Spleen (tissue), 11 donors: ENCODE measurements at regions not wholly inside any gene's neighbourhood (a gene's known extent, or its start where the extent isn't known, plus 50 kb on each side); places are given as distances from the start of the nearest gene placed in this dataset.

ENCODE experiments used
- DNase-seq: peaks from one replicate; pipeline ENCODE4 v3.0.0-alpha.2; 2020
- H3K27ac ChIP-seq, 8 donors: fragments of 200-600 bp; sonication (generic) in 7 of 8; 1 replicate in 4 of 8; 2 replicates in 4 of 8; pipeline versions ENCODE4 v1.5.0 to v1.8.0; 2016 to 2021; ENCODE audit warnings: inconsistent platforms in 4 of 8, mild to moderate bottlenecking in 4 of 8, moderate library complexity in 1 of 8
- H3K27me3 ChIP-seq, 7 donors: fragments of 200-600 bp; sonication (generic) in 6 of 7; replicated peaks in 1 of 7; 1 replicate in 4 of 7; 2 replicates in 3 of 7; pipeline versions ENCODE4 v1.5.0 to v1.8.0; 2016 to 2021; ENCODE audit warnings: inconsistent platforms in 3 of 7, mild to moderate bottlenecking in 1 of 7
- H3K36me3 ChIP-seq, 6 donors: fragments of 200-600 bp; sonication (generic) in 5 of 6; 1 replicate in 4 of 6; 2 replicates in 2 of 6; pipeline versions ENCODE4 v1.5.0 to v1.8.0; 2016 to 2021; ENCODE audit warnings: inconsistent platforms in 2 of 6
- H3K4me1 ChIP-seq, 6 donors: fragments of 200-600 bp; sonication (generic) in 5 of 6; 1 replicate in 3 of 6; 2 replicates in 3 of 6; pipeline versions ENCODE4 v1.5.0 to v1.8.0; 2016 to 2021; ENCODE audit warnings: inconsistent platforms in 3 of 6
- H3K4me3 ChIP-seq, 8 donors: fragments of 200-600 bp; sonication (generic) in 7 of 8; 1 replicate in 4 of 8; 2 replicates in 4 of 8; pipeline versions ENCODE4 v1.5.0 to v1.8.0; 2016 to 2021; ENCODE audit warnings: inconsistent platforms in 4 of 8, mild to moderate bottlenecking in 4 of 8, moderate library complexity in 2 of 8
- H3K9me3 ChIP-seq, 8 donors: fragments of 200-600 bp; sonication (generic) in 7 of 8; 1 replicate in 4 of 8; 2 replicates in 4 of 8; pipeline versions ENCODE4 v1.5.0 to v1.8.0; 2016 to 2021; ENCODE audit warnings: inconsistent platforms in 4 of 8
- POLR2A ChIP-seq, 3 donors: fragments of 450-650 bp; IDR thresholded peaks; one replicate each; pipeline ENCODE4 v1.5.1; 2017; ENCODE audit warnings: antibody characterized with exemption in 3 of 3, mild to moderate bottlenecking in 1 of 3
- POLR2AphosphoS5 ChIP-seq, 3 donors: sonication (generic); formaldehyde crosslinking; IDR thresholded peaks; one replicate each; pipeline ENCODE4 v1.5.1; 2017; ENCODE audit warnings: antibody characterized with exemption in 3 of 3
- WGBS, 5 donors: extraction: QIAGEN DNeasy Blood & Tissue Kit in 3 of 5; methylation state at CpG; one replicate each; pipeline versions ENCODE4 v1.1.5 to v1.1.7; 2013 to 2018; 5-methylcytosine and 5-hydroxymethylcytosine counted together
- intact Hi-C: fragments of 100-400 bp; cut with DNase I; formaldehyde crosslinking; loops from one replicate; pipeline ENCODE4 v1.15.0; 2023; ENCODE audit warnings: low total_unique reads
- TF ChIP-seq, protein P1 (sequence below), 11 experiments: fragments of 200-600 bp in 7 of 11; fragments of 450-650 bp in 4 of 11; sonication (generic) in 4 of 11; IDR thresholded peaks in 8 of 11; conservative IDR thresholded peaks in 3 of 11; 1 replicate in 7 of 11; 2 replicates in 4 of 11; pipeline versions ENCODE4 v1.4.0 to v1.8.0; 2016 to 2021; ENCODE audit warnings: antibody characterized with exemption in 11 of 11, inconsistent platforms in 4 of 11, mild to moderate bottlenecking in 1 of 11
- donor health status: healthy with polysubstance abuse.
- donor health status: DM: no; HTN: no; CAD: no; lungs with moderate emphysema.
- donor health status: DM: no; HTN: no; CAD: no.
- donor health status: Bipolar disorder and iron deficiency.
- donor health status: healthy.
- donor health status: DM: no; HTN: no; CAD: no.
- donor health status: DM: yes; HTN: yes; CAD: no.

DNA sequence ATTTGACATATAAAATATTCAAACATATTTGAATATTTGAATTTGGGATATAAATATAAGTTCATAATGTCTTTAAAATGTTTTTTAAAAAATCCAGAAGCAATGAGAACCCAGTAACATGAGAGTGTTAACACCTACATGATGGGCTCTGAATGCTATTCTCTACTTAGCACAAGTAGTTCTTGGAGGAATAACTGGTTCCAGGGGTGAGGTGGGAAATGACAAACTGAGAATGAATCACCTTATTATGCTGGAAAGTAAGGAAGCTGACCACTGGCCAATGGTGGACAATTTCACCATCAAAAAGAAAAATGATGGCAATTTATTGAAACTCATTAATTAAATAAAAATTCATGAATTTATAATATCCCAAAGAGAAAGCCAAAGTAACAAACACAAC is 79.6 kb upstream of the NABP1 start:
- H3K4me1 ChIP-seq: no peaks in the 10 kb centered on the region
- TF ChIP-seq, protein P1, sequence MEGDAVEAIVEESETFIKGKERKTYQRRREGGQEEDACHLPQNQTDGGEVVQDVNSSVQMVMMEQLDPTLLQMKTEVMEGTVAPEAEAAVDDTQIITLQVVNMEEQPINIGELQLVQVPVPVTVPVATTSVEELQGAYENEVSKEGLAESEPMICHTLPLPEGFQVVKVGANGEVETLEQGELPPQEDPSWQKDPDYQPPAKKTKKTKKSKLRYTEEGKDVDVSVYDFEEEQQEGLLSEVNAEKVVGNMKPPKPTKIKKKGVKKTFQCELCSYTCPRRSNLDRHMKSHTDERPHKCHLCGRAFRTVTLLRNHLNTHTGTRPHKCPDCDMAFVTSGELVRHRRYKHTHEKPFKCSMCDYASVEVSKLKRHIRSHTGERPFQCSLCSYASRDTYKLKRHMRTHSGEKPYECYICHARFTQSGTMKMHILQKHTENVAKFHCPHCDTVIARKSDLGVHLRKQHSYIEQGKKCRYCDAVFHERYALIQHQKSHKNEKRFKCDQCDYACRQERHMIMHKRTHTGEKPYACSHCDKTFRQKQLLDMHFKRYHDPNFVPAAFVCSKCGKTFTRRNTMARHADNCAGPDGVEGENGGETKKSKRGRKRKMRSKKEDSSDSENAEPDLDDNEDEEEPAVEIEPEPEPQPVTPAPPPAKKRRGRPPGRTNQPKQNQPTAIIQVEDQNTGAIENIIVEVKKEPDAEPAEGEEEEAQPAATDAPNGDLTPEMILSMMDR (IDR thresholded peaks at IDR 0.05 in 8 of 11, conservative IDR thresholded peaks at IDR 0.05 in 3 of 11): no peak
- TF ChIP-seq POLR2AphosphoS5 (IDR thresholded peaks at IDR 0.05): no peak
- no peak overlapping the region for H3K27ac ChIP-seq
- H3K36me3 ChIP-seq: no peaks in the 10 kb centered on the region
- no peaks in the 10 kb centered on the region for H3K27me3 ChIP-seq
- no peak overlapping the region for H3K4me3 ChIP-seq
- no peaks in the 10 kb centered on the region for H3K9me3 ChIP-seq
- intact Hi-C loops: no loop called here
- no peak for DNase-seq

DNA sequence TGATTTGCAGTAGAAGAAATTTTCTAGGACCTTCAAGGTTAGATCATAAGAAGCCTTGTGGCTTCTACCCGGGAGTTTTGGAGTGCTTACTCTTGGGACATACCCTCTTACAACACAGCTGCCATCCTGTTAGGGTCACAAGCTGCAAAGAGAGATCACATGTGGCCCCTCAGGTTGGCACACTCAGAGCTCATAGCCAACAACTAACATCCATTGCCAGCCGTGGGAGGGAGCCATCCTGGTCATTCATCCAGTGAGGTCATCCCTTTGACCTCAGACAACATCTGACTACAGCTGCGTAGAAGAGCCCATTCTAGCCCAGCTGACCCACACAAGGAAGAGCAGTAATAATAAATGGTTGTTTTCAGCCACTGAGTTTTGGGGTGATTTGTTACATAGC is 76.9 kb upstream of the NABP1 start:
- no peak for DNase-seq
- Histone ChIP-seq H3K36me3 (no peaks in the 10 kb centered on the region), H3K27me3 (no peaks in the 10 kb centered on the region), H3K4me3 (no peak overlapping the region), H3K9me3 (no peaks in the 10 kb centered on the region), H3K27ac (no peak overlapping the region), H3K4me1 (no peaks in the 10 kb centered on the region)
- TF ChIP-seq, protein P1 (IDR thresholded peaks at IDR 0.05 in 8 of 11, conservative IDR thresholded peaks at IDR 0.05 in 3 of 11): no peak
- TF ChIP-seq POLR2AphosphoS5 (IDR thresholded peaks at IDR 0.05) (no peak), POLR2A (IDR thresholded peaks at IDR 0.05) (no peak)
- intact Hi-C loops: no loop called here
- WGBS, 5 donors: 52 to 81% (median 66%) methylated on average over 3 of the region's 3 CpGs

DNA sequence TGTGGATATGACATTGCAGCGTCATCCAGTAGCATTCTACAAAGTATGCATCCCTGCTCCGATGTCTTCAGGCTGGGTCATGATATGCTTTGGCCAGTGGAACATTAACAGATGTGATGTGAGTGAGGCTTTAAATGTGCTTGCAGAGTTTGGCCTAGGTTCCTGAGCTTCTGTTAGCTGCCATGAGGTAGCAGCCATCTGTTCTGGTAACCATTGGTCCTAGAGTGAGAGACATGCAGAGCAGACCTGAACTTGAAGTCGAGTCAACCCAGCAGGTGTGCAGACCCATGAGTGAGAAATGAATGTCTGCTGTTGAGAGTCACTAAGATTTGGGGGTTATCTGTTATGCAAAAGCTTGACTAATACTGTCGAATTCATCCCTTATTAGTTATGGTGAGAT is 73.8 kb upstream of the NABP1 start:
- TF ChIP-seq, protein P1 (IDR thresholded peaks at IDR 0.05 in 8 of 11, conservative IDR thresholded peaks at IDR 0.05 in 3 of 11): no peak
- no peak for TF ChIP-seq POLR2AphosphoS5 (IDR thresholded peaks at IDR 0.05)
- no peak overlapping the region for H3K4me3 ChIP-seq
- no peak overlapping the region for H3K27ac ChIP-seq
- intact Hi-C loops: no loop called here
- H3K36me3 ChIP-seq: no peaks in the 10 kb centered on the region
- no peaks in the 10 kb centered on the region for H3K4me1 ChIP-seq
- H3K27me3 ChIP-seq: no peaks in the 10 kb centered on the region
- no peaks in the 10 kb centered on the region for H3K9me3 ChIP-seq
- no peak for DNase-seq
- 91 to 99% (median 95%) methylated on average over 4 of the region's 4 CpGs for WGBS, 5 donors

DNA sequence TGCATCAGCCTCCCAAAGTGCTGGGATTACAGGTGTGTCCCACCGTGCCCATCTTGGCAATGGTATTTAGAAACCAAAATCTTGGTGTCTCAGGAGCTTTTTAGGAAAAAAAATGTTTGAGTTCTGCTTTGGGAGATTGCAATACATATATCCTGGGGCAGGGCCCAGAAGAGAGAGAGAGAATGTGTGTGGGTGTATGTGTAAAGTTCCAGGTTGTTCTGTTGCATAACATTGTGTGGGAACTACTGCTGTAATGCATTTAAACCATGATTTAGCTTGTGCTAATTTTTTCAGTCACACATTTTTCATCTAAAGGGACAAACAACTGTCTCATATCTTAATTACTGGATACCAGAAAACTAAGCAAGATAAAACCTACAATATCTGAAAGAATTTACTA is 70.8 kb upstream of the NABP1 start:
- intact Hi-C loops: no loop called here
- DNase-seq: no peak
- whole genome bisulfite sequencing, 5 donors: 86 to 100% (median 91%) methylated on average over 1 of the region's 1 CpG

More for the DNA sequence above, 70.8 kb upstream of the NABP1 start:
- peaks cover 0 to 17% (median 6%) of the 10 kb centered on the region in 6 donors for H3K4me1 ChIP-seq
- H3K27ac ChIP-seq: no peak overlapping the region
- no peaks in the 10 kb centered on the region for H3K9me3 ChIP-seq
- TF ChIP-seq, protein P1 (IDR thresholded peaks at IDR 0.05 in 8 of 11, conservative IDR thresholded peaks at IDR 0.05 in 3 of 11): no peak
- no peak for TF ChIP-seq POLR2A (IDR thresholded peaks at IDR 0.05)
- no peak overlapping the region for H3K4me3 ChIP-seq
- no peaks in the 10 kb centered on the region for H3K36me3 ChIP-seq
- no peaks in the 10 kb centered on the region for H3K27me3 ChIP-seq
